ENCODE measurements at regions not wholly inside any gene's neighbourhood (a gene's known extent, or its start where the extent isn't known, plus 50 kb on each side); places are given as distances from the start of the nearest gene placed in this dataset.

GRCh38 chr3:176969066-176969465 is 228.2 kb downstream of the TBL1XR1 start:
- Histone ChIP-seq H3K4me1 (ENCODE audit: control insufficient read depth, extremely low read depth, insufficient read depth, low read length) (peaks cover 6% of the 10 kb centered on the region), H3K9ac (ENCODE audit: control insufficient read depth, extremely low read depth, insufficient read depth, low read length) (no peak overlapping the region), H3K9me1 (ENCODE audit: control insufficient read depth, extremely low read depth, insufficient read depth, low read length) (no peaks in the 10 kb centered on the region), H3K27ac (ENCODE audit: control insufficient read depth, insufficient read depth, low read length) (no peak overlapping the region), H3K79me2 (ENCODE audit: control insufficient read depth, insufficient read depth, low read length) (no peaks in the 10 kb centered on the region), H3K9me3 (ENCODE audit: control insufficient read depth, low read depth, low read length) (no peaks in the 10 kb centered on the region), H3K4me2 (ENCODE audit: control insufficient read depth, extremely low read depth, insufficient read depth, low read depth, low read length) (no peak overlapping the region), H3K36me3 (ENCODE audit: control insufficient read depth in 2 of 2, extremely low read depth in 1 of 2, insufficient read depth in 2 of 2, low read length in 2 of 2) (no peaks in the 10 kb centered on the region), H3K27me3 (ENCODE audit: control insufficient read depth, extremely low read depth, insufficient read depth, low read length) (no peaks in the 10 kb centered on the region), H3K4me3 (ENCODE audit: control insufficient read depth in 2 of 3, extremely low read depth in 1 of 3, insufficient read depth in 2 of 3, low read depth in 1 of 3, low read length in 3 of 3) (no peak overlapping the region), H4K20me1 (ENCODE audit: control insufficient read depth, extremely low read depth, insufficient read depth, low read length) (no peaks in the 10 kb centered on the region), H2AFZ (ENCODE audit: control insufficient read depth, low read length) (no peak overlapping the region)
- no peak for FAIRE-seq
- no peak for TF ChIP-seq CTCF (optimal IDR thresholded peaks at IDR 0.05 in 1 of 3, IDR thresholded peaks at IDR 0.05 in 1 of 3, conservative IDR thresholded peaks at IDR 0.05 in 1 of 3; ENCODE audit: extremely low read depth in 1 of 3, insufficient read depth in 2 of 3, low read length in 3 of 3)
- TF ChIP-seq EZH2 (IDR thresholded peaks at IDR 0.05; ENCODE audit: low read length), result no peak
- no peak for DNase-seq (ENCODE audit: low read depth, low spot score)
- dilution Hi-C loops (cut with MboI; ENCODE audit: extremely low pct_ligation_motif_present, low sequenced_read_pairs), result no loop called here

GRCh38 chr3:176968631-176969030 is 228.7 kb downstream of the TBL1XR1 start:
- Histone ChIP-seq H3K36me3 (ENCODE audit: control insufficient read depth in 2 of 2, extremely low read depth in 1 of 2, insufficient read depth in 2 of 2, low read length in 2 of 2) (no peaks in the 10 kb centered on the region), H3K4me3 (ENCODE audit: control insufficient read depth in 2 of 3, extremely low read depth in 1 of 3, insufficient read depth in 2 of 3, low read depth in 1 of 3, low read length in 3 of 3) (no peak overlapping the region), H3K9ac (ENCODE audit: control insufficient read depth, extremely low read depth, insufficient read depth, low read length) (no peak overlapping the region), H3K4me2 (ENCODE audit: control insufficient read depth, extremely low read depth, insufficient read depth, low read depth, low read length) (no peak overlapping the region), H3K79me2 (ENCODE audit: control insufficient read depth, insufficient read depth, low read length) (no peaks in the 10 kb centered on the region), H4K20me1 (ENCODE audit: control insufficient read depth, extremely low read depth, insufficient read depth, low read length) (no peaks in the 10 kb centered on the region), H3K4me1 (ENCODE audit: control insufficient read depth, extremely low read depth, insufficient read depth, low read length) (peaks cover 6% of the 10 kb centered on the region), H2AFZ (ENCODE audit: control insufficient read depth, low read length) (no peak overlapping the region), H3K27me3 (ENCODE audit: control insufficient read depth, extremely low read depth, insufficient read depth, low read length) (no peaks in the 10 kb centered on the region), H3K9me3 (ENCODE audit: control insufficient read depth, low read depth, low read length) (no peaks in the 10 kb centered on the region), H3K9me1 (ENCODE audit: control insufficient read depth, extremely low read depth, insufficient read depth, low read length) (no peaks in the 10 kb centered on the region), H3K27ac (ENCODE audit: control insufficient read depth, insufficient read depth, low read length) (no peak overlapping the region)
- dilution Hi-C loops (cut with MboI; ENCODE audit: extremely low pct_ligation_motif_present, low sequenced_read_pairs), result no loop called here
- DNase-seq (ENCODE audit: low read depth, low spot score), result no peak
- no peak for FAIRE-seq
- no peak for TF ChIP-seq EZH2 (IDR thresholded peaks at IDR 0.05; ENCODE audit: low read length)
- TF ChIP-seq CTCF (optimal IDR thresholded peaks at IDR 0.05 in 1 of 3, IDR thresholded peaks at IDR 0.05 in 1 of 3, conservative IDR thresholded peaks at IDR 0.05 in 1 of 3; ENCODE audit: extremely low read depth in 1 of 3, insufficient read depth in 2 of 3, low read length in 3 of 3), result no peak
